Naive B cell (primary cell): ENCODE measurements at regions not wholly inside any gene's neighbourhood (a gene's known extent, or its start where the extent isn't known, plus 50 kb on each side); places are given as distances from the start of the nearest gene placed in this dataset.
A peak's percentile ranks its signal among the peaks of the same experiment; 100 is the strongest.
"Not testable (repeated sequence)": the region's sequence is repeated elsewhere in the genome, so short reads cannot be mapped to it uniquely, and the experiment has no call there.

Source experiments
- ATAC-seq, 2 donors: fragments of 150-1000 bp; cut with Tn5 transposase; 2 replicates each; pipeline ENCODE4 v1.10.0; 2021; ENCODE audit warnings: low read depth in 2 of 2, mild to moderate bottlenecking in 2 of 2, moderate library complexity in 2 of 2
- DNase-seq: peaks from one replicate; pipeline ENCODE4 v3.0.0; 2022
- H3K27ac Mint-ChIP-seq, 6 donors: one replicate each; pipeline ENCODE4 v1.8.0; 2020 to 2022; ENCODE audit warnings: mild to moderate bottlenecking in 6 of 6, mixed read lengths in 6 of 6, moderate library complexity in 5 of 6, inconsistent platforms in 2 of 6
- H3K27me3 Mint-ChIP-seq, 3 donors: one replicate each; pipeline ENCODE4 v1.8.0; 2021 to 2022; ENCODE audit warnings: mixed read lengths in 3 of 3, mild to moderate bottlenecking in 1 of 3
- H3K36me3 Mint-ChIP-seq, 2 donors: one replicate each; pipeline ENCODE4 v1.8.0; 2020 to 2022; ENCODE audit warnings: mixed read lengths in 2 of 2, inconsistent platforms in 1 of 2, mild to moderate bottlenecking in 1 of 2
- H3K4me1 Mint-ChIP-seq, 3 donors: one replicate each; pipeline ENCODE4 v1.8.0; 2020 to 2022; ENCODE audit warnings: mixed read lengths in 3 of 3, inconsistent platforms in 1 of 3, mild to moderate bottlenecking in 1 of 3, moderate library complexity in 1 of 3
- H3K4me3 Mint-ChIP-seq, 8 donors: one replicate each; pipeline ENCODE4 v1.8.0; 2020 to 2022; ENCODE audit warnings: mild to moderate bottlenecking in 8 of 8, mixed read lengths in 8 of 8, moderate library complexity in 8 of 8, inconsistent platforms in 2 of 8
- H3K9me3 Mint-ChIP-seq, 7 donors: one replicate each; pipeline ENCODE4 v1.8.0; 2020 to 2022; ENCODE audit warnings: mixed read lengths in 7 of 7, mild to moderate bottlenecking in 5 of 7, inconsistent platforms in 2 of 7, moderate library complexity in 1 of 7

GRCh38 chr1:196115646-196116045, 492.6 kb downstream of the KCNT2 start:
- peaks cover 0 to 4% (median 0%) of the 10 kb centered on the region in 3 donors for H3K27me3 Mint-ChIP-seq
- no peaks in the 10 kb centered on the region for H3K4me1 Mint-ChIP-seq
- ATAC-seq (no peak), DNase-seq (no peak)
- no peak overlapping the region for H3K4me3 Mint-ChIP-seq
- H3K36me3 Mint-ChIP-seq, result no peaks in the 10 kb centered on the region
- peak overlapping the region in 1 of 6 donors; percentile 12 for H3K27ac Mint-ChIP-seq
- H3K9me3 Mint-ChIP-seq, result peaks cover 0 to 10% (median under 1%) of the 10 kb centered on the region in 7 donors

- no peak overlapping the region for H3K27ac Mint-ChIP-seq
- H3K27me3 Mint-ChIP-seq, result peaks cover 0 to 4% (median 0%) of the 10 kb centered on the region in 3 donors
- ATAC-seq (no peak), DNase-seq (no peak)
- peaks cover 0 to 13% (median 4%) of the 10 kb centered on the region in 7 donors for H3K9me3 Mint-ChIP-seq
- H3K36me3 Mint-ChIP-seq, result no peaks in the 10 kb centered on the region
- no peak overlapping the region for H3K4me3 Mint-ChIP-seq
- H3K4me1 Mint-ChIP-seq, result no peaks in the 10 kb centered on the region
Measured at GRCh38 chr1:196114193-196114592, 494.0 kb downstream of the KCNT2 start.

GRCh38 chr1:196108990-196109389, 499.2 kb downstream of the KCNT2 start:
- not testable (repeated sequence) for H3K36me3 Mint-ChIP-seq, H3K4me1 Mint-ChIP-seq, ATAC-seq, H3K27ac Mint-ChIP-seq, DNase-seq, H3K27me3 Mint-ChIP-seq, H3K4me3 Mint-ChIP-seq
- peaks cover 0 to 12% (median 6%) of the 10 kb centered on the region in 7 donors for H3K9me3 Mint-ChIP-seq

- DNase-seq (no peak), ATAC-seq (no peak)
- peaks cover 7 to 29% (median 14%) of the 10 kb centered on the region in 7 donors for H3K9me3 Mint-ChIP-seq
- H3K4me1 Mint-ChIP-seq, result no peaks in the 10 kb centered on the region
- H3K36me3 Mint-ChIP-seq, result no peaks in the 10 kb centered on the region
- H3K27ac Mint-ChIP-seq, result no peak overlapping the region
- no peak overlapping the region for H3K4me3 Mint-ChIP-seq
- H3K27me3 Mint-ChIP-seq, result no peaks in the 10 kb centered on the region
Measured at GRCh38 chr1:196105901-196106300, 502.3 kb downstream of the KCNT2 start.

- no peak for ATAC-seq
- Mint-ChIP-seq H3K4me1 (no peaks in the 10 kb centered on the region), H3K27me3 (no peaks in the 10 kb centered on the region), H3K9me3 (peaks cover 6 to 25% (median 15%) of the 10 kb centered on the region in 7 donors), H3K4me3 (no peak overlapping the region), H3K36me3 (no peaks in the 10 kb centered on the region), H3K27ac (no peak overlapping the region)
- DNase-seq, result no peak
Measured at GRCh38 chr1:196102826-196103225, 505.4 kb downstream of the KCNT2 start.

GRCh38 chr1:196098000-196098399, 510.2 kb downstream of the KCNT2 start:
- Mint-ChIP-seq H3K4me3 (no peak overlapping the region), H3K27ac (no peak overlapping the region), H3K27me3 (no peaks in the 10 kb centered on the region), H3K4me1 (no peaks in the 10 kb centered on the region), H3K9me3 (peaks cover 6 to 23% (median 9%) of the 10 kb centered on the region in 7 donors), H3K36me3 (no peaks in the 10 kb centered on the region)
- no peak for DNase-seq
- no peak for ATAC-seq

GRCh38 chr1:196094821-196095220, 513.4 kb downstream of the KCNT2 start:
- ATAC-seq (no peak), DNase-seq (no peak)
- Mint-ChIP-seq H3K4me1 (no peaks in the 10 kb centered on the region), H3K4me3 (no peak overlapping the region), H3K27me3 (no peaks in the 10 kb centered on the region), H3K9me3 (peaks cover 0 to 4% (median 2%) of the 10 kb centered on the region in 7 donors), H3K36me3 (no peaks in the 10 kb centered on the region), H3K27ac (no peak overlapping the region)

- no peak for DNase-seq
- Mint-ChIP-seq H3K9me3 (peaks cover 0 to 4% (median 2%) of the 10 kb centered on the region in 7 donors), H3K36me3 (no peaks in the 10 kb centered on the region), H3K4me1 (no peaks in the 10 kb centered on the region), H3K27me3 (no peaks in the 10 kb centered on the region), H3K4me3 (no peak overlapping the region), H3K27ac (no peak overlapping the region)
- no peak for ATAC-seq
Measured at GRCh38 chr1:196091397-196092135, 516.7 kb downstream of the KCNT2 start.

GRCh38 chr1:196090226-196090625, 518.0 kb downstream of the KCNT2 start:
- H3K27ac Mint-ChIP-seq, result no peak overlapping the region
- H3K4me3 Mint-ChIP-seq, result no peak overlapping the region
- H3K27me3 Mint-ChIP-seq, result no peaks in the 10 kb centered on the region
- ATAC-seq, result no peak
- H3K9me3 Mint-ChIP-seq, result peaks cover 0 to 4% (median 2%) of the 10 kb centered on the region in 7 donors
- no peaks in the 10 kb centered on the region for H3K4me1 Mint-ChIP-seq
- DNase-seq, result no peak
- no peaks in the 10 kb centered on the region for H3K36me3 Mint-ChIP-seq

- H3K27ac Mint-ChIP-seq, result no peak overlapping the region
- no peaks in the 10 kb centered on the region for H3K4me1 Mint-ChIP-seq
- H3K4me3 Mint-ChIP-seq, result no peak overlapping the region
- ATAC-seq (no peak), DNase-seq (no peak)
- H3K27me3 Mint-ChIP-seq, result no peaks in the 10 kb centered on the region
- peaks cover 0 to 4% (median 0%) of the 10 kb centered on the region in 7 donors for H3K9me3 Mint-ChIP-seq
- H3K36me3 Mint-ChIP-seq, result no peaks in the 10 kb centered on the region
Measured at GRCh38 chr1:196088541-196088940, 519.7 kb downstream of the KCNT2 start.

GRCh38 chr1:196078691-196079090, 529.5 kb downstream of the KCNT2 start:
- H3K27ac Mint-ChIP-seq, result no peak overlapping the region
- no peak for DNase-seq
- H3K27me3 Mint-ChIP-seq, result no peaks in the 10 kb centered on the region
- H3K4me3 Mint-ChIP-seq, result no peak overlapping the region
- H3K9me3 Mint-ChIP-seq, result peaks cover 0 to 10% (median 0%) of the 10 kb centered on the region in 7 donors
- ATAC-seq, result no peak
- H3K4me1 Mint-ChIP-seq, result no peaks in the 10 kb centered on the region
- no peaks in the 10 kb centered on the region for H3K36me3 Mint-ChIP-seq

- Mint-ChIP-seq H3K9me3 (peaks cover 0 to 2% (median 0%) of the 10 kb centered on the region in 7 donors), H3K27me3 (no peaks in the 10 kb centered on the region), H3K27ac (no peak overlapping the region), H3K4me3 (no peak overlapping the region), H3K4me1 (no peaks in the 10 kb centered on the region), H3K36me3 (no peaks in the 10 kb centered on the region)
- no peak for ATAC-seq
- DNase-seq, result no peak
Measured at GRCh38 chr1:196075621-196076020, 532.6 kb downstream of the KCNT2 start.

GRCh38 chr1:196074182-196074581, 534.1 kb downstream of the KCNT2 start:
- H3K4me3 Mint-ChIP-seq, result no peak overlapping the region
- DNase-seq (no peak), ATAC-seq (no peak)
- no peak overlapping the region for H3K27ac Mint-ChIP-seq
- H3K4me1 Mint-ChIP-seq, result no peaks in the 10 kb centered on the region
- peaks cover 0 to 2% (median 0%) of the 10 kb centered on the region in 7 donors for H3K9me3 Mint-ChIP-seq
- no peaks in the 10 kb centered on the region for H3K27me3 Mint-ChIP-seq
- H3K36me3 Mint-ChIP-seq, result no peaks in the 10 kb centered on the region

GRCh38 chr1:196071447-196071846, 536.8 kb downstream of the KCNT2 start:
- H3K9me3 Mint-ChIP-seq, result peaks cover 0 to 2% (median 0%) of the 10 kb centered on the region in 7 donors
- DNase-seq (no peak), ATAC-seq (no peak)
- H3K4me1 Mint-ChIP-seq, result no peaks in the 10 kb centered on the region
- H3K27me3 Mint-ChIP-seq, result no peaks in the 10 kb centered on the region
- H3K4me3 Mint-ChIP-seq, result no peak overlapping the region
- H3K36me3 Mint-ChIP-seq, result no peaks in the 10 kb centered on the region
- no peak overlapping the region for H3K27ac Mint-ChIP-seq
